ENCODE measurements at regions not wholly inside any gene's neighbourhood (a gene's known extent, or its start where the extent isn't known, plus 50 kb on each side); places are given as distances from the start of the nearest gene placed in this dataset.
"Not testable (repeated sequence)": the region's sequence is repeated elsewhere in the genome, so short reads cannot be mapped to it uniquely, and the experiment has no call there.

DNA sequence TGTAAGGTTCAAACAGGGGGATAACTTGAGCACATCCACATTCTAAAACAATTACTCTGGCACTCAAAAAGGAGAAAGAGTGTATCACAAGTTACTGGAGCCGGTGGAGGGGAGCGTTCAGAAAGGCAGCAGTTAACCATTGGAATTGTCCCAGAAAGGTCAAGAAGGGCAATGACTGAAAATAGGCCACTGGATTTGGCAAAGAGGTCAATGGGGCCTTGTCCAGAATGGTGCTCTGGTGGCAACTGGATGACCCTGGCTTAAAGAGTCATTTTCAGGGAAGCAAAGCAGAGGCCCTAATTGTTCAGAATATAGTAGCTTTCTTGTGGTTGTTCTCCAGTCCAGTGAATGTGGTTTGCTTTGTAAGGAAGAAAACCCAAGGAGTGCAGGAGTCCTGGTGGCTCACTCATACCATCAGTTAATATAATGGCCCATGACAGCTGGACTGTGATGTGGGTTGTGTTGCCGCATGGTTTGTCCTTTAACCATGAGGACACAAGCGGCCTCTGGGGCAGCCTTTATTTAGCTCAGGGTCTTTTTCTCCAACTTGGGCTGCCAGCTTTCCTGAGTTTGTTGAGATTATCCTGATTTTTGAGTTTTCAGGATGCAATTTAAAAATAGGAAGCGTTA lies 142.8 kb upstream of the PELI2 start:
- no peak for DNase-seq

DNA sequence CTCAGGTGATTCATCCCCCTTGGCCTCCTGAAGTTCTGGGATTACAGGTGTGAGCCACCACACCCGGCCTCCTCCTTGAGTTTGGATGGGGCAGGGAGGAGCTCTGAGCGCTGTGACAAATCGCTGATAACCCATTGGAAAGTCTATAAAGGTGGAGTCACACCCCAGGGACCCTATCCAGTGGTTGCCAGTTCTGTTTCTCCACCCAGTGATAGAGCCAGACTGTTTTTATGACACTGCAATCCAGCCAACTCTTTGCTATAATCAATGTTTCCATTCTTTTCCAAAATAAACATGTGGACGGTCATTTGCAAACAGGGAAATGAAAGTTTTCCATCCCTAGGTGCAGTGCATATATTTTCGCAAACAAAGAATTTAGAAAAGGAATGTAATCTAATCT lies 142.0 kb upstream of the PELI2 start:
- no peak for DNase-seq

DNA sequence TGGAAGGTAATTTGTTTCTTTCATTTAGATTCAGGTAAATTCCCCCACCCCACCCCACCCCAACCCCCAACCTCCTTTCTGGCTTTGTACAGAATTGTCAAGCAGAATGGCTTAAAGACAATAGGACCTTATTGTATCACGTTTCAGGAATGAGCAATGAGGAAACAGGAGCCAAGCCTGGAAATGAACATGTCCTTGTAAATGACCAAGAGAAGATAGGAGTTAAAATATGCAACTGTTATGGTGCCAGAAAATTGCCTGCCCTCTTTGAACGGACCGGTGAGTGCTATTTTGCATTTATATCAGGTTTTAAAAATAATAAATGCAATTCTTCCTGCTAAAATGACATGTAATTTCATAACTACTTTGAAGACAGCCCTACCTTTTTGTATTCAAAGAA lies 141.6 kb upstream of the PELI2 start:
- no peak for DNase-seq

DNA sequence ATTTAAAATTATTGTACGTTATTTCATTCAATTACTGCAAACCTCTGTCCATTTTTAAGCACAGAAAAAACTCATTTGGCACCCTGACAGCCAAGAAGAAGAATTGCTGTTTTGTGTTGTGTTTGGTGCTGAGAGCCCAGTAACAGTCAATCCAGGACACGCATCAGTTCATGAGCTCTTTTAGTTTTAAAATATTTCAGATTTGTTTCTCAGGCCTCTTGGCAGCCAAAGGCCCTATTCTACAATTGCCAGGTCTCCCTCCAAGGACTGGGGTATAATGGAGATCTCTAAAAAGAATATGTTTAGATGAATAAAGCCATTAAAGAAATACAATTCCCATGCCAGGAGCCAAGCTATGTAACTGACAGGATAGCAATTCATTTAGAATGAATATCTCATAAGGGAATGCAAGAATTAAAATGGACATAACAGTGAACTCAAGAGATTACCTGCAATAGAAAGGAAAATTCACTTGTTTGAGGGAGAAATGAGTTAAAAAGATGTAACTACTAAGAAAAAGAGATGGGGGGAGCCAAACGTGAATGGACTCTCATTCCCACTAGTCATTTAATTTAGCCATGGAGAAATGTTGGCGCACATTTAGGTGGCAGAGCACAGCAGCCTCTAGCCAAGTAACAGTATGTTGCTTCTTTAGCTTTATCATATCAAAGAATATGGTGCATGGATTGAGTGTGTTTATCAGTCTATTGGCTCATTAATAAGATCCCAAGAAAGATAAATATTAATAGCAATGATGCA lies 140.6 kb upstream of the PELI2 start:
- DNase-seq: peak in 17 of 58 donors; percentile 8 to 74 (median 23)

DNA sequence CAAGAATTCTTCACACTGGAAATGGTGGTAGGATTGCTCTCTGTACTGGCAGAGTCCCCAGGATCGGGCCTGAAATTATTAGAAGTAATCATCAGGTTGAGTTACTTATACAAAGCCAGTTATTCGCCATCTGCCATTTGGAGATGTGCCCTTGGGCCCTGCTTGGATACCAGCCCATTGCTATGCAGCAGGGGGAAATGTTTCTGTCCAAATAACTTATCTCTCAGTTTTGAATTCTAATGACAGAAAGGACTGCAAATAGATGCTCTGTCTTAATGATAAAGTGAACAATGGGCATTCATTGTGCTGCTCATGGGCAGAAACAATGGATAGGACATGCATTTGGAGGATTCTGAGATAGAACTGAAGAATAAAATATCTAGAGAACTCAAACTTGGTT lies 139.1 kb upstream of the PELI2 start:
- peak in 5 of 58 donors; percentile 13 to 35 (median 24) for DNase-seq

DNA sequence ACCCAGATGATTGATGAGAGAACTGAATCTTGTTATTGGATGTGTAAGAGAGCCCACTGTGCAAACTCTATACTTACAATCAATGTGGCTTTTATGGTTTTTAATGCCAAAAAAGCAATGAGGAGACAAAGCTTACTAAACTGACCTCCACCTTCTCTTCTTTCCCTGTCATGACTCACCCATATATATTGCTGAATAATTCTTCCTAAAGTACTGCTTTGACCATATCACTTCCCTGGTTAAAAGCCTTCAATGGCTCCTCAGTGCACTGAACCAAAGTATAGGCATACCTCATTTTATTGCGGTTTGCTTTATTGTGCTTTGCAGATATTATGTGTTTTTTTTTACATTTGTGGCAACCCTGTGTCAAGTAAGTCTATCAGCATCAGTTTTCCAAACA lies 138.4 kb upstream of the PELI2 start:
- no peak for DNase-seq

DNA sequence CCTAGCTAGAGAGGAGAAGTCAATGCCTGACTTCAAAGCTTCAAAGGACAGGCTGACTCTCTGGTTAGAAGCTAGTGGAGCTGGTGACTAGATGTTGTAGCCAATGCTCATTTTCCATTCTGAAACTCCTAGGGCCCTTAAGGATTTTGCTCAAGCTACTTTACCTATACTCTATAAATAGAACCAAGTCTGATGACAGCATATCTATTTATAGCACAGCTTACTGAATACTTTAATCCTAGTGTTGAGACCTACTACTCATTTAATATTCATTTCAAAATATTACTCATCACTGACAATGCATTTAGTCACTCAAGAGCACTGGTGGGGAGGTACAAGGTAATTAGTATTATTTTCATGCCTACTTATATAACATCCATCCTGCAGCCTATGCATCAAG lies 137.2 kb upstream of the PELI2 start:
- no peak for DNase-seq

DNA sequence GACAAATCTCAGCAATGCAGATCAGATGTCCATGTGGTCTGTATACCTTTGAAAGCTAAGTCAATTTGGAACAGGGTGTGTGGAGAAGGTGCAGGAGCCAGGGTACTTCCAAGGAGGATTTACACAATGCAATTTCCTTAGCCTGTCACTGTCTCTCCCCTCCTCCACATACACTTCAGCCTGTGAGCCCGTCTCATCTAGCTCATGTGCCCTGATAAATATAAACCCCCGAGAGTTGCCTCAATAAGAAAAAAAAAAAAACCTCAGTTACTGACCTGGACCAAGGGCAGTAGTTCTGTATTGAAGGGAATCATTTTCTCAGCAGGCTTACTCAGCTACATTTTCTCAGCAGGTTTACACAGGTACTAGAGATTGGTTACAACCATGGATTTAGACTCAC lies 132.1 kb upstream of the PELI2 start:
- DNase-seq: no peak

DNA sequence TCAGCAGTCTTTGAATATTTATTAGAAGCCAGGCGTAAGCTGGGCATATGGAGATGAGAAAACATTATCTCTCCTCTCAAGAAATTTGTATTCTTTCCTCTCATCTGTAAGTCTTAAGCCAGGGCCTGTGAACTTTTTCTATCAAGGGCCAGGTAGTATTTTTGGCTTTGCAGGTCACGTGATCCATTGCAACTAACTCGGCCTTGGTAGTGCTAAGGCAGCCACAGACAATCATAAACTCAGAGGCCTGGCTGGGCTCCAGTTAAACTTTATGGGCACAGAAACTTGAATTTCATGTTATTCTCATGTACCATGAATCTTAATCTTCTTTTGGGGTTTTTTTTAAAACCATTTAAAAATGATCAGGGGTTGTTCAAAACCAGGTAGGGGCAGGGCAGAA lies 117.4 kb upstream of the PELI2 start:
- DNase-seq: no peak

DNA sequence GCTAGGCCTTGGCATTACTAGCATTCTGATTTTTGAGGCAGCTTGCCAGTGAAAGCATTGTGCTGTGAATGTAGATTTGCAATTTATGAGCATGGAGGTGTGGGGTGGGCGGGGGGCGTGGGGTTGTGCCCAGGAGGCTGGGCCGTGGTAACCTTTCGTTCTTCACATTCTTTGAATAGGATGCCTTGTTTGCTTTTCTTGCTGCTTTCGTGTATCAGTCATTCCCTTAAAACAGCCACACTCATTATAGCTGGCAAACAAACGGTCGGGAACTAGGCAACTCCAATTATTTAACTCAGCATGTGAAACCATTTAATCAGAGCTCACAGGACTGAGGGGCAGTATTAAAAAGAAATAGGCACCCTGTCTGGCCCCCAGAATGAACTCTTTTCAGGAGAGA lies 115.9 kb upstream of the PELI2 start:
- DNase-seq: no peak

DNA sequence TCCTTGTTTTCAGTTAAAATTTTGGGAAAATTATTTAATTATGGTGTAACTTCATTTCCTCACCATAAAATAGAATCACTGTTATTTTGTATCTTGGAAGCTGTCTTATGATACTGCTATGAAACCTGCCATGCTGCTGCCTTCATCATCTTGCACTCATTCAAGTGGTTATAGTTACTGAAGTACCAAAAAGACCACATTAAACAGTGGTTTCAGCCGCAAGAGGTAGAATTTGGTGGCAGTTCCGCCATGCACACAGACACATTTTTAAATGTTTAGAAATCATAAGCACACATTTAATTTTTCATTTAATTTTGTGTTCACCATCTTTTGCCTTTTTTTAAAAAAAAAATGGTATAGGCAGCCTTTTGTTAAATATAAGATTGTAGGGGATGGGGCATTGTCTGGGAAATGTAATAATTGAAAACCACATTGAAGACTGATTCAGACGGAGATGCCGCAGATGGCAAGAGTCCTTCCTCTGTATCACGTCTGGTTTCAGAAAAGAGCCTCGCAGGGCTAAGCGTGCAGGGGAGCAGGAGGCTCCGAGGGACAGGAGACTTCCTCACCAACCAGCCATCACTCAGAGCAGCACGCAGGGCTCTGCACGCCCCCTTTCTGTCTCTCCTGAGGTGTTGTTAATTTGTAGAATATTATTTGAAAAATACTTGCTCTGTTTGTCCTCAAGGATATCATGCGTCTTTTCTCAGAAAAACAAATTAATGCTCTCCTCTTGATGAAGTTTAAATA lies 115.2 kb upstream of the PELI2 start:
- DNase-seq: no peak

DNA sequence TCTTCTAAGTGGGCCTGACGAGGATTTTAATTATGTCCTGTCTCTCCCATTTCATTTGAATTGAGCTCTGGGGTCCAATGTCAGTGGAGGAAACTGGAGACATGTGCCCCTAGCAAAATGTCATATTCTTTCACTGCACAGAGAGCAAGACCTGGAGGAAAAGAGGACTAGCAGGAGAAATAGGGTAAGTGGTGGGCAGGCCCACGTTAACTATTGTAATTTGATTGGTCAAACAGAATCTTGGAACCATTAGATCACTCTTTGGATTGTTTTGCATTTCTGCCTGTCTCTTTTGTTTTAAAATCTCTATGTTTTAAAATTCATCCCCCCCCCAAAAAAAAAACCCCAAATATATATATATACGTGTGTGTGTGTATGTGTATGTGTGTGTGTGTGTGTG lies 113.9 kb upstream of the PELI2 start:
- no peak for DNase-seq

DNA sequence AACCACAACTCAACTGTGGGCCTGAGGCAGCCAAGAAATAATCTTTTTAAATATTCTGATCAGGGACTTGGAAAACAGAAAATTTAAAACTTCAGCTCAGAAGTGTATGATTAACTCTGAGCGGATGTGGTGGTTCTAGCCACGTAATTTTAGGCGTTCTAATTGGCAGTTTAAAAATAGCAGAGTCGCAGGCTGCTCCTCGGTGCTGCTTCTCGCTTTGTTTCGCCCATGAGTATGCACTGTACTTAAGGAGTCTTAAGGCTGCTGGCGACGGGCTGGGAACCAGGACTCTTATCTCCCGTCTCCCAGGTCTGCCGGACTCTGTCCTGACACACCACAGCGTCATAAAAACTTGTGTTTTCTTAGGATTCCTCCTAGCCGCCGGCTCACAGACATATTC lies 113.4 kb upstream of the PELI2 start:
- peak in 5 of 58 donors; percentile 2 to 27 (median 16) for DNase-seq

DNA sequence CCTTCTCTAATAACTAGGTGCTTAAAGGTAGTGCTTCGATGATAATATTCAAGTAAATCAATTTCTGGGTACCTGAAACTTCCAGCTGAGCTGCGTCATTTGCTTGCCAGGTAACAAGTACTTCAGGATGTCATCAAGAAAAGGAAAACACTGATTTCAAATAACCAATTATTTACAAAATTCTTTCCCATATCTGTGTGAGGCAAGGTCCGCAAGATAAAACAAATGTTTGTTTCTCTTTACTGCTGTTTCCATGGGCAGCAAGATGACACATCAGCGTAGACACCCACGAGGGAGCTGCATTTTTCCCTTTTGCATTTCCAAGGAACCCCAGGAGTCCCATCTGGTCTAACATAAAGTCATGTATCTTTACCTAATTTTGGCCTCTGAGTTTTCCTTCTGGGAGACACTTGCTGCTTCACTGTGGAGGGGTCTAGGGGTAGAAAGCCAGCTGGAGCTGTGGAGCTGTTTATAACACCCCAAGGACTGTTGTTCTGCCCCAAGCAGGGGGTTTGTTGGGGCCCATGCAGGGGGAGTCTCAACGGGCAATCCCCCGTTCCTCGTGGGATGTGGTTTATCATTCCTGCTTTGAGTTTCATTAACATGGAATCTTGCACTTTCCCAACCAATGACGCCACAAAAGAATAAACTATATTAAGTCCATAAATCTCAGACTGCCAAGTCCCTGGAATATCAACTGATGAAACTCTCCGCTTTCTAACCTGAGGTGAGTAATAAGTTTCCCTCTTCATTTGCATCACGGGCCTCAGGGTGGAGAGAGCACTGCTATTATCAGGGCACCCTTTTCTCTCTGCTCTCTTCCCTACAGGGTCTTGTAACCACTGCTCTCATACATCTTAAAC lies 112.8 kb upstream of the PELI2 start:
- DNase-seq: peak in 2 of 58 donors; percentile 23 to 27

DNA sequence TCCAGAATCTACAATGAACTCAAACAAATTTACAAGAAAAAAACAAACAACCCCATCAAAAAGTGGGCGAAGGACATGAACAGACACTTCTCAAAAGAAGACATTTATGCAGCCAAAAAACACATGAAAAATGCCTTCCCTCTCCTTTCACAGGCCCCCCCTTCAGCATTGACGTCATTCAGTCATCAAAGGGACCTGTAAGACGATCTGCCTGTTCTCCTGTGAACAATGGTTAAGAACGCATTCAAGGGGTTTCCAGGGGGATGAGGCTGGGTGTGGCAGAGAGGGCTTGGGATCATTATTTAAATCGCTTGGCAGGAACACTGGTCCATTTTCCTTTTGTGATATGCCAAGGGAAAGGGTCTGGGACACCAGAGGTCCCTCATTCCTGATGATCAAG lies 110.7 kb upstream of the PELI2 start:
- not testable (repeated sequence) for DNase-seq

DNA sequence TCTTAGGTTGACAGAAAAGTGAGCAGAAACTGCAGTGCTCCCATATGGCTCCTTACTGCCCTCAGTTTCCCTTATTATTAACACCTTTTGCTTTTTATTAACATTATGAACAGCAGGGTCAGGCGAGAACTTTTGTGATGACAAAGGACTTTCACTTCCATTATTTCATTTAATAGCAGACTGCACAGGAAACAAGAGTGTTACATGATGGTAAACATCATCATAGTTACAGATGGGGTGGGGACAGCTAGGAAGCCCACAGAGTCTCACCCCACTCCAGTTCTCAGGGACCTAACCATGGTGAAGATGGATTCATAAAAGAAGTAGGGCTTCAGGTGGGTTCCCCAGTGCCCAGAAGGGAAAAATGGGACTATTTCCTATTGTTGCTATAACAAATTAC lies 110.1 kb upstream of the PELI2 start:
- DNase-seq: no peak

DNA sequence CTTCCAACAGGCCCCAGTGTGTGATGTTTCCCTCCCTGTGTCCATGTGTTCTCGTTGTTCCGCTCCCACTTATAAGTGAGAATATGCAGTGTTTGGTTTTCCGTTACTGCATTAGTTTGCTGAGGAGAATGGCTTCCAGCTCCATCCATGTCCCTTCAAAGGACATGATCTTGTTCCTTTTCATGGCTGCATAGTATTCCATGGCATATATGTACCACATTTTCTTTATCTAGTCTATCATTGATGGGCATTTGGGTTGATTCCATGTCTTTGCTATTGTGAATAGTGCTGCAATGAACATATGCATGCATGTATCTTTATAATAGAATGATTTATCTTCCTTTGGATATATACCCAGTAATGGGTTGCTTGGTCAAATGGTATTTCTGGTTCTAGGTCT lies 109.5 kb upstream of the PELI2 start:
- DNase-seq: not testable (repeated sequence)

DNA sequence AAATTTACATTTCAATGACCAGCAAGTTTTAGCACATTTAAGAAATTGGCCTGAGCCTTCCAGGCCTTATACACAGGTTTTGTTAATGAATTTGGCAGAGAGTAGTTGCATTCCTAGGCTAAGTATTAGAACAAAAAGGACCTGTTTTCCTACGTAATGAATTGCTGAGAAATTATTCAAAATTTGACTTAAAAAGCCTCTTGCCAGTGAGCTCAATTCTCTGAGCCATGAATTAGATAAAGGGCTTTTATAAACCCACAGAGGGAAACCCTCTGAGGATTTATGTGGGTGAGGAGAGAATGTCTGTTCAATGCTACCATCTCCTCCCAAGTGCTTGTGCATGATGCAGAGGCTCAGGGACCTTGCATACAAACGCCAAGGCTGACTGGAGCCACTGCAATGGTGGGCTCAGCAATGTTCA lies 94.5 kb upstream of the PELI2 start:
- DNase-seq: peak in 2 of 58 donors; percentile 1 to 51

DNA sequence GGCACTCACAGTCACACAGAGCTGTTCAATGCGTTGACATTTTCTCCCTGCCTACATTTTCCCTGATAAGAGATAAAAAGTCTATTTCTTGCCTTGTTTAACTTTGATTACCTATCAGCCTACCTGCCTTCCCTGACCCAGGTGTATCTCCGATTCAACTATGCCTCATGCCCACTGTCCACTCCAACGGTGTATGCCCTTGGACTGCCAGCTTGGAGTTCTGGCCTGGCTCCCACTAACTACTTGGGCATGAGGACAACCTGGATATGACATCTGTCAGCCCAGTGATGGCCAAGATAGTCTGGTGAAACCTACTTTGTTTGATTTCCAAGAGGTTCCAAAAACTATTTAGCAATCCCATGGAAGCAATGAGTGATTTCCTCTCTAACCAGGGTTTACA lies 93.0 kb upstream of the PELI2 start:
- no peak for DNase-seq

DNA sequence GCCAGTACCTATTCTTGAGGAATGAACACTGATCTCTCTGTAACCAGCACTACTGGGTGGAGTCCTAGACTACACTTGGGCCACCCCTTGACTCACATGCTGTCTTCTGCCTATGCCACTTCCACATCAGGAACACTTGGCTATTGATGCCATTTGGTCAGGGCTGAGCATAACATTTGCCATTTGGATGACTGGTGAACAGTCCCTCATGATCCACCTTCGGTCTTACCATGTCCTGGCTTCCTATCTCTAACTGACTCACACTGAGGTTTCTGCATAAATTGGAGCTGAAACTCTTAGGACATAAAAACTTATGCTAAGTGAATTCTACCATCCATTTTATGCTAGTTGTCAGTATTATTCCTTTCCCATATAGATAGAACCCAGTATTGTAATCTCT lies 91.7 kb upstream of the PELI2 start:
- no peak for DNase-seq

DNA sequence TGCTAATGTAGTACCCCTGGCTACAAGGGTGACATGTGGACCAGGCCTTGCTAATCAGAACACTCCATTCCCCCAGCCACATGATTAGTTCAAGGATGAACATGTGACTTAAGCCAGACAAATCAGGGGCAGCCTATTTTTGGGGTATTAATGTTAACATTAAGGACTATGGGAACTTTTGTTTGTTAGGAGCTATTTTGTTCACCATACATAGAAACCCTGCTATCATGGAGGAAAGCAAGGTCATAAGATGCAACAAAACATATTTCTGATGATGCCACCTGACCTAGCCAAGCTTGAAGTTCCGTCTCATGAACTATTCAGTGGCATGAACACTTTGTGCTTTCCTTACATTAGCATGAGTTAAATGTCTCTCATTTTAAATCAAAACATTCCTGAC lies 90.8 kb upstream of the PELI2 start:
- no peak for DNase-seq
